Activated naive CD4-positive, alpha-beta T cell treated with anti-CD3 and anti-CD28 coated beads for 36 hours (primary cell): ENCODE measurements at regions not wholly inside any gene's neighbourhood (a gene's known extent, or its start where the extent isn't known, plus 50 kb on each side); places are given as distances from the start of the nearest gene placed in this dataset.

Experiments
- CTCF ChIA-PET: fragments of 350-600 bp; sonication (Branson Sonifier 250); formaldehyde crosslinking; loops from one replicate; lab custom pipeline; 2021; ENCODE audit warnings: antibody characterized with exemption; lab: Charles Lee
- DNase-seq: peaks from one replicate; pipeline ENCODE4 v3.0.0-alpha.2; 2020
- H3K27ac Mint-ChIP-seq: one replicate; pipeline ENCODE4 v1.8.0; 2021; ENCODE audit warnings: mild to moderate bottlenecking, mixed read lengths
- H3K27me3 Mint-ChIP-seq: one replicate; pipeline ENCODE4 v1.8.0; 2021; ENCODE audit warnings: low read depth, mixed read lengths
- H3K36me3 Mint-ChIP-seq: one replicate; pipeline ENCODE4 v1.8.0; 2021; ENCODE audit warnings: low read depth, mixed read lengths
- H3K4me1 Mint-ChIP-seq: one replicate; pipeline ENCODE4 v1.8.0; 2021; ENCODE audit warnings: low read depth, mixed read lengths
- H3K4me3 Mint-ChIP-seq: one replicate; pipeline ENCODE4 v1.8.0; 2021; ENCODE audit warnings: mild to moderate bottlenecking, moderate library complexity, mixed read lengths
- H3K9me3 Mint-ChIP-seq: one replicate; pipeline ENCODE4 v1.8.0; 2021; ENCODE audit warnings: mixed read lengths
- intact Hi-C: fragments of 100-400 bp; cut with micrococcal nuclease; formaldehyde crosslinking; loops from one replicate; pipeline ENCODE4 v1.15.1; 2023

DNA sequence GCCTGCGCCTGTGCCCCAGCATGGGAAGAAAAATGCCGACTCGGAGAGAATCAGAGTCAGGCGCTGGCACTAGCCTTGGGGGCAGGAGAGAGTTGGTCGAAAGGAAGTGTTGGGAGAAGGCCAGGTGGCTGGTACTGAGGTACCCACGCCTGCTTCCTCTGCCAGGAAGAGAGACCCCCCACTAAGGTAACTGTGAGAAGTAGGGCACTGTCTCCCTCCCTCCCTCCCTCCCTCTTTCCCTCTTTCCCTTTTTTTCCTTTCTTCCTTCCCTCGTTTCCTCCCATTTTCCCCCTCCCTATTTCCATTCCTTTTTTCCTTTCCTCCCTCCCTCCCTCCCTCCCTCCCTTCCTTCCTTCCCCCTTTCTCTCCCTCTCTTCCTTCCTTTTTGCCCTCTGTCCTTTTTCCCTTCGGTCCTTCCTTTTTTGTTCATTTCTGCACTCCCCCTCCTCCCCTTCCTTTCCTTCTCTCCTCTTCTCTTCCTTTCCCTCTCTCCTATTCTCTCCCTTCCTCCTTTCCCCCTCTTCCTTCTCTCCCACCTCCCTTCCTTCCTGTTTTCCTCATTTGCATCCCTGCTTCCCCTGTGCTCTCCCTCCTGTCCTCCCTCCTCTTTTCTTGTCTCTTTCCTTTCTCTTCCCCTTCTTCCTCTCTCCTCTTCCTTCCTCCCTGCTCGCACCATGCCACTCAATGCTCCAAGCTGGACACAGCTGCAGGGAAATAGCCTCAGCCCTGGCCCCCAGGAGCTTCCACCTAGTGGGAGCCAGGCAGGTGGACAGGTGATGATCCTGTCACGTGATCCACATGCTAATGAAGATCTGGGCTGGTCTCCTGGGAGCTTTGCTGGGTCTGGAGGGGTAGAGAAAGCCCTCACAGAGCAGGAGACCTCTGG lies 148.0 kb downstream of the DHX35 start:
- no peaks in the 10 kb centered on the region for H3K9me3 Mint-ChIP-seq
- no peak for DNase-seq
- H3K4me1 Mint-ChIP-seq, result no peaks in the 10 kb centered on the region
- CTCF ChIA-PET, result no interaction called here
- H3K36me3 Mint-ChIP-seq, result no peaks in the 10 kb centered on the region
- no peak overlapping the region for H3K27ac Mint-ChIP-seq
- peaks cover 41% of the 10 kb centered on the region for H3K27me3 Mint-ChIP-seq
- intact Hi-C loops, result loop anchor here (5.0 kb wide), 1 partner anchor 157 kb away; no protein-coding TSS in a partner anchor
- no peak overlapping the region for H3K4me3 Mint-ChIP-seq

DNA sequence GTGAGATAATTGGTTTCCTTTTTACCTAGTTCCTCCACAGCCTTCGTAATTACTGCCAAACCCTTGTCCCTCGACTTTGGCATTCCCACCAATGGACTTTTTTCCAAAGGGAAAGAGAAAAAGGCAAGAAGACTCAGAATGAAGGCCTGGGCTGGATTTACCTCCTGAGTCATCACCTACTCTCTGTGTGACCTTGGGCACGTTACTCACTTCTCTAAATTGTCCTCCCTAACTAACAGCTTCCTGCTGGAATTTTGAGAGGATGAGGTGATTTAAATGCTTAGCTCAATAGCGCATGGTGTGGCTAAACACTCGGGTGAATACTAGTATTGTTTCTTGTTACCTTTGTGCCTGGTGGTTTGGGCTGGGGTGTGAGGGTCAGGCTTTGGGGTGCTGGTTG lies 146.6 kb downstream of the DHX35 start:
- Mint-ChIP-seq H3K36me3 (no peaks in the 10 kb centered on the region), H3K27me3 (peaks cover 46% of the 10 kb centered on the region), H3K4me1 (no peaks in the 10 kb centered on the region), H3K4me3 (no peak overlapping the region), H3K9me3 (peaks cover 2% of the 10 kb centered on the region), H3K27ac (no peak overlapping the region)
- no peak for DNase-seq
- CTCF ChIA-PET, result interaction anchor here (0.6 kb wide), 1 partner anchor 105 kb away, joined by 3 read pairs; no protein-coding TSS in a partner anchor
- intact Hi-C loops, result no loop called here

GRCh38 chr20:39107741-39108140 lies 145.6 kb downstream of the DHX35 start:
- Mint-ChIP-seq H3K4me1 (no peaks in the 10 kb centered on the region), H3K27me3 (peaks cover 45% of the 10 kb centered on the region), H3K9me3 (peaks cover 6% of the 10 kb centered on the region), H3K27ac (no peak overlapping the region), H3K36me3 (no peaks in the 10 kb centered on the region), H3K4me3 (no peak overlapping the region)
- no peak for DNase-seq
- intact Hi-C loops, result no loop called here
- CTCF ChIA-PET, result no interaction called here

DNA sequence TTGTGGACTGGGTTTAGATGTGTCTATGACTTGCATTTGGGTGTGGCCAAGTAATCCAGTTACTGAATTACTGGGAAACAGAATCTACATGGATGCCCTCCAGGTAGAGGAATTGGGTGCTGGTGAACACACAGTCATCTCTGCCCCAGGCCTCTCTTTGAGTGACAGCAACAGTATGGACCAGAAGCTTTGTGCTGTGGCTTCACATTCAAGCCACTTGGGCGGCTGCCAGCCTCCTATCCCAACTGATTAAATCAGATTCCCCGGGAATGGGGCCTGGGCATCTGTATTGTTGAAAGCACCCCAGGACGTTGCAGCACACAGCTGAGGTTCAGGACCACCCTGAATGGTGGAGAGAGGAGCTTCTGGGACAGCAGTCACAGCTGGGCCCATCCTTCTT lies 144.6 kb downstream of the DHX35 start:
- peaks cover 6% of the 10 kb centered on the region for H3K9me3 Mint-ChIP-seq
- H3K27me3 Mint-ChIP-seq, result peaks cover 40% of the 10 kb centered on the region
- H3K4me1 Mint-ChIP-seq, result no peaks in the 10 kb centered on the region
- intact Hi-C loops, result no loop called here
- H3K27ac Mint-ChIP-seq, result no peak overlapping the region
- H3K36me3 Mint-ChIP-seq, result no peaks in the 10 kb centered on the region
- no peak overlapping the region for H3K4me3 Mint-ChIP-seq
- no peak for DNase-seq
- CTCF ChIA-PET, result no interaction called here

DNA sequence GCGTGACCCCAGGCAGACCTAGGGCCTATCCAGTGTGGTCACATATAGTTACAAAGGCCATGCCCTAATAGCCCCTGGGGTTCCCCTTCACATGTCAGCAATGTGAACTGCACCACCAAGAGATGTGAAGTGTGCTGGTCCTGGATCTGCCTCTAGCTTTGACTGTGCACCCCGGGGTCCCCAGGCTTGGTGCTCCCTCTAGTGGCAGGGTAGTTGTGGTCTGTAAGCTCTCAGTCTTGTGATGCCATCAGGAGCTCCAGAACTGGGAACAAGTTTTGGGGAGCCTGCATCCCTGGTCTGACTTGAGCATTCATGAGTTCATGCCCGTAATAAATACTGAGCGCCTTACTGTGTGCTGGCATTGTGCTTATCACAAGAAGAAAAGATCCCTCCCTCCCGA lies 143.4 kb downstream of the DHX35 start:
- intact Hi-C loops, result no loop called here

DNA sequence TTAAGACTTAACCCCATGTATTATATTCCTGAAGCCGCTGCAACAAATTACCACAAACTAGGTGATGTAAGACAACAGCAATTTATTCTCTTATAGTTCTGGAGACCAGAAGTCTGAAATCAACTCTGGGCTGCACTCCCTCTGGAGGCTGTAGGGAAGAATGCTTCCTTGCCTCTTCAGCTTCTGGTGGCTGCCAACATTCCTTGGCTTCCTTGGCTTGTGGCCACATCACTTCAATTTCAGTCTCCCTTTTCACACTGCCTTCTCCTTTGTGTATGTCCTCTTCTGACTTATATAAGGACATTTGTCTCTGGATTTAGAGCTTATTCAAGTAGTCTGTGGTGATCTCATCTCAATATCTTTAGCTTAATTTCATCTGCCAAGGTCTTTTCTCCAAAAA lies 141.6 kb downstream of the DHX35 start:
- Mint-ChIP-seq H3K4me3 (no peak overlapping the region), H3K9me3 (peaks cover 6% of the 10 kb centered on the region), H3K4me1 (no peaks in the 10 kb centered on the region), H3K27me3 (peaks cover 22% of the 10 kb centered on the region), H3K27ac (no peak overlapping the region), H3K36me3 (no peaks in the 10 kb centered on the region)
- DNase-seq, result no peak
- intact Hi-C loops, result no loop called here
- CTCF ChIA-PET, result no interaction called here

More for the DNA sequence above, 143.4 kb downstream of the DHX35 start:
- Mint-ChIP-seq H3K36me3 (no peaks in the 10 kb centered on the region), H3K4me3 (no peak overlapping the region), H3K4me1 (no peaks in the 10 kb centered on the region), H3K9me3 (peaks cover 6% of the 10 kb centered on the region), H3K27ac (no peak overlapping the region), H3K27me3 (peaks cover 32% of the 10 kb centered on the region)
- DNase-seq, result no peak
- CTCF ChIA-PET, result interaction anchor here (1.0 to 1.2 kb wide), 2 partner anchors 9 to 13 kb away, joined by 3 read pairs; no protein-coding TSS in a partner anchor

DNA sequence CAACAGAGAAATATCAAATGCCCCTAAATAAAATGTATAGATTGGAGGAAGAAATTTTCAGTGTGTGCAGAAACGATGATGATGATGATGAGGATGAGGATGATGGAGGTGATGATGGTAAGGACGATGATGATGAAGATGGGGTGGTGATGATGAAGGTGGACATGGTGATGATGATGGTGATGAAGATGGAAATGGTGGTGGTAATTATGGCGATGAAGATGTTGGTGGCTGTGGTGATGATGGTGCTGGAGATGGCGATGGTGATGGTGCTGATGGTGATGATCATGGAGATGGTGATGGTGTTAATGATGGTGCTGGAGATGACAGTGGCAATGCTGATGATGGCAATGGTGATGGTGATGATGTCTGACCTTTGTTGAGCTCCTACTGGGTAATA lies 141.2 kb downstream of the DHX35 start:
- Mint-ChIP-seq H3K27me3 (peaks cover 22% of the 10 kb centered on the region), H3K27ac (no peak overlapping the region), H3K36me3 (no peaks in the 10 kb centered on the region), H3K4me1 (no peaks in the 10 kb centered on the region), H3K4me3 (no peak overlapping the region), H3K9me3 (peaks cover 6% of the 10 kb centered on the region)
- no peak for DNase-seq
- CTCF ChIA-PET, result interaction anchor here (0.6 kb wide), 1 partner anchor 353 kb away, joined by 3 read pairs; no protein-coding TSS in a partner anchor
- intact Hi-C loops, result no loop called here

DNA sequence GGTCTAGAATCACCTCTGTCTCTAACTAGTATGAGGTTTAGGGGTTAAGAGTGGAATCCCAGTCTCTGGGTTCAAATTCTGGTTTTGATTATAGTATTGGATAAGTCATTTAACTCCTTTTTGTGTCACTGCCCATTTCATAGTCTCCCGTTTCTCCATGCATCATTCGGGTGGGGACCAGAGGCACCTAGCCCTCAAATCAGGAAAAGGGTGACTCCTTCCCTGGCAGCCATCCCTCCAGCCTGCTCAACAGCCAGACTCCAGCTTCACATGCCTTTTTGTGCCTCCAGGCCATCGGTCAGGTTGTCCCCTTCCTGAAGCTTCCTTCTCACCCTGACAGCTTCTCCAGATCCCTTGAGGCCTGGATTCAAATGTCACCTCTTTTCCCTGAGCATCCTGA lies 139.8 kb downstream of the DHX35 start:
- CTCF ChIA-PET, result no interaction called here
- Mint-ChIP-seq H3K27me3 (peaks cover 12% of the 10 kb centered on the region), H3K36me3 (no peaks in the 10 kb centered on the region), H3K9me3 (peaks cover 6% of the 10 kb centered on the region), H3K4me3 (no peak overlapping the region), H3K27ac (no peak overlapping the region), H3K4me1 (no peaks in the 10 kb centered on the region)
- intact Hi-C loops, result no loop called here
- DNase-seq, result no peak

DNA sequence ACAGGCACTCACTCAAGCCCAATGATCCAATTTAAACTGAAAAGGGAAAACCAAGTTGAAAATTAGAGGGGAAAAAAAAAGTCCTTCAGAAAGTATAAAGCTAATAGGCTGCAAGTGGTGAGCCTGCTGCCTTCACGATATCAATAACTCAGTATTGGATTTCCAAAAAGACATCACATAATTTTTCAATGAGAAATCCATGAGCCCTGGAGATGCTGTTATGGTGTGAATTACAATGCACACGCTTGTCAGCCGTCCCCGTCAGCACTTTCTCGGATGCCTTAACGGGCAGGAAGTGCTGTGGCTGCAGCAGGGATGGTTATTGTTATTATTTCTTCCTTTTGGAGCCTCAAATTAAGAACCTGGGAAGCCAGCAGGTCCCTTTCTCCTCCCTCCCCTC lies 138.5 kb downstream of the DHX35 start:
- Mint-ChIP-seq H3K9me3 (peaks cover 6% of the 10 kb centered on the region), H3K4me1 (no peaks in the 10 kb centered on the region), H3K4me3 (no peak overlapping the region), H3K27ac (no peak overlapping the region), H3K36me3 (no peaks in the 10 kb centered on the region), H3K27me3 (peaks cover 12% of the 10 kb centered on the region)
- CTCF ChIA-PET, result no interaction called here
- intact Hi-C loops, result no loop called here
- no peak for DNase-seq

- no peak for DNase-seq
- Mint-ChIP-seq H3K4me1 (no peaks in the 10 kb centered on the region), H3K9me3 (no peaks in the 10 kb centered on the region), H3K27ac (no peak overlapping the region), H3K4me3 (no peak overlapping the region), H3K27me3 (peaks cover 3% of the 10 kb centered on the region), H3K36me3 (no peaks in the 10 kb centered on the region)
- intact Hi-C loops, result no loop called here
- CTCF ChIA-PET, result no interaction called here
These were observed 135.7 kb downstream of the DHX35 start for GRCh38 chr20:39097889-39098288.

GRCh38 chr20:39095870-39096269 lies 133.7 kb downstream of the DHX35 start:
- Mint-ChIP-seq H3K9me3 (no peaks in the 10 kb centered on the region), H3K4me1 (no peaks in the 10 kb centered on the region), H3K4me3 (no peak overlapping the region), H3K27ac (no peak overlapping the region), H3K27me3 (peaks cover 5% of the 10 kb centered on the region), H3K36me3 (no peaks in the 10 kb centered on the region)
- CTCF ChIA-PET, result interaction anchor here (1.1 kb wide), 1 partner anchor 10 kb away, joined by 3 read pairs; no protein-coding TSS in a partner anchor
- DNase-seq, result no peak
- intact Hi-C loops, result no loop called here

DNA sequence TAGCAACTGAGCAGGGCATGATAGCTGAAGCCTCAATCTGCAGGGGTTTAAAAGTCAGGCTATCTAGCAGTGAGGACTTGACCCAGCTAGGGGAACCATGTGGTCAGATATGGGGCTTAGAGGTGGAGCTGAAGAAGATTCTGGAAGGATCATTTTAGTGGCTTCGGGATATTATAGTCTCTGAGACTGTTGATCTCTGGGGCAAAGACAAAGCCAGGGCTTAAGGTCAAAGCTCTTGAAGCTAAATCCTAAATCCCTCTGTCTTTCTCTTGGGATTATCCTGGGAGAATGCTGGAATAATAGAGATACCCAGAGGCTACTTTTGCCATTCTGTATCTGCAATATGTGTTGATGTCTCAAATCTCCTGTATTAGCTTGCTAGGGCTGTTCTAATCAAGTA lies 132.2 kb downstream of the DHX35 start:
- Mint-ChIP-seq H3K36me3 (no peaks in the 10 kb centered on the region), H3K9me3 (no peaks in the 10 kb centered on the region), H3K27me3 (peaks cover 5% of the 10 kb centered on the region)

More for the DNA sequence above, 132.2 kb downstream of the DHX35 start:
- H3K27ac Mint-ChIP-seq, result no peak overlapping the region
- DNase-seq, result no peak
- CTCF ChIA-PET, result no interaction called here
- no peaks in the 10 kb centered on the region for H3K4me1 Mint-ChIP-seq
- no peak overlapping the region for H3K4me3 Mint-ChIP-seq
- intact Hi-C loops, result no loop called here
